Neural progenitor cell (in vitro differentiated cells): ENCODE measurements at regions not wholly inside any gene's neighbourhood (a gene's known extent, or its start where the extent isn't known, plus 50 kb on each side); places are given as distances from the start of the nearest gene placed in this dataset.
"Not testable (repeated sequence)": the region's sequence is repeated elsewhere in the genome, so short reads cannot be mapped to it uniquely, and the experiment has no call there.

Experiments
- CTCF ChIP-seq: fragments of 200-600 bp; sonication (generic); IDR thresholded peaks from 2 replicates; pipeline ENCODE4 v1.5.1; 2017; ENCODE audit warnings: antibody characterized with exemption, mild to moderate bottlenecking
- EZH2 ChIP-seq: fragments of 200-600 bp; sonication (generic); IDR thresholded peaks from 2 replicates; pipeline ENCODE4 v1.6.1; 2017; ENCODE audit warnings: antibody characterized with exemption, mild to moderate bottlenecking, moderate library complexity
- EZH2phosphoT487 ChIP-seq: fragments of 200-600 bp; sonication (generic); IDR thresholded peaks from 2 replicates; pipeline ENCODE4 v1.6.1; 2017; ENCODE audit warnings: antibody characterized with exemption

GRCh38 chr12:23388898-23389297 lies 560.6 kb downstream of the SOX5 start:
- TF ChIP-seq CTCF, EZH2phosphoT487, EZH2: not testable (repeated sequence)
